H9 (cell line): ENCODE measurements at regions not wholly inside any gene's neighbourhood (a gene's known extent, or its start where the extent isn't known, plus 50 kb on each side); places are given as distances from the start of the nearest gene placed in this dataset.

ENCODE experiments used
- DNase-seq: peaks from one replicate; pipeline ENCODE4 v3.0.0-alpha.2; 2017
- H2AFZ ChIP-seq: one replicate; pipeline ENCODE4 v1.6.1; 2013; ENCODE audit warnings: mild to moderate bottlenecking, low read length, control low read depth, moderate library complexity
- H2AK5ac ChIP-seq: 2 replicates; pipeline ENCODE4 v1.6.1; 2013; ENCODE audit warnings: low read length, control low read depth, mixed read lengths; ENCODE audit not compliant: insufficient read length
- H2BK120ac ChIP-seq: one replicate; pipeline ENCODE4 v1.6.1; 2013; ENCODE audit warnings: low read depth, mild to moderate bottlenecking, low read length, control low read depth, inconsistent platforms; ENCODE audit not compliant: poor library complexity, severe bottlenecking
- H2BK12ac ChIP-seq: 2 replicates; pipeline ENCODE4 v1.6.1; 2013; ENCODE audit warnings: low read length, control low read depth, mixed read lengths, low read depth; ENCODE audit not compliant: insufficient read length
- H2BK15ac ChIP-seq: 2 replicates; pipeline ENCODE4 v1.6.1; 2013; ENCODE audit warnings: low read depth, low read length, control low read depth
- H2BK20ac ChIP-seq: one replicate; pipeline ENCODE4 v1.6.1; 2013; ENCODE audit warnings: low read depth, mild to moderate bottlenecking, low read length, control low read depth, inconsistent platforms; ENCODE audit not compliant: poor library complexity, severe bottlenecking
- H2BK5ac ChIP-seq: 2 replicates; pipeline ENCODE4 v1.6.1; 2013; ENCODE audit warnings: low read length, control low read depth, mixed read lengths; ENCODE audit not compliant: insufficient read length
- H3K14ac ChIP-seq: 2 replicates; pipeline ENCODE4 v1.6.1; 2013; ENCODE audit warnings: low read length, control low read depth; ENCODE audit not compliant: insufficient read depth
- H3K18ac ChIP-seq: 2 replicates; pipeline ENCODE4 v1.6.1; 2013; ENCODE audit warnings: low read depth, mild to moderate bottlenecking, mixed read lengths, low read length, control low read depth; ENCODE audit not compliant: insufficient read length
- H3K23ac ChIP-seq: 2 replicates; pipeline ENCODE4 v1.6.1; 2013; ENCODE audit warnings: low read length, control low read depth, mixed read lengths, low read depth; ENCODE audit not compliant: insufficient read length
- H3K23me2 ChIP-seq: 2 replicates; pipeline ENCODE4 v1.6.1; 2013; ENCODE audit warnings: low read depth, mild to moderate bottlenecking, mixed read lengths, low read length, control low read depth; ENCODE audit not compliant: insufficient read length, poor library complexity, severe bottlenecking
- H3K27ac ChIP-seq: 2 replicates; pipeline ENCODE4 v1.5.1; 2013; ENCODE audit warnings: low read length, control low read depth, mixed read lengths, low read depth; ENCODE audit not compliant: insufficient read length
- H3K27me3 ChIP-seq: 2 replicates; pipeline ENCODE4 v1.6.1; 2013; ENCODE audit warnings: low read length, control low read depth, inconsistent platforms; ENCODE audit not compliant: insufficient read depth
- H3K4ac ChIP-seq: 2 replicates; pipeline ENCODE4 v1.6.1; 2013; ENCODE audit warnings: low read depth, mild to moderate bottlenecking, control low read depth, inconsistent platforms, low read length, moderate library complexity
- H3K4me1 ChIP-seq: 2 replicates; pipeline ENCODE4 v1.6.1; 2013; ENCODE audit warnings: low read length, control low read depth, inconsistent platforms; ENCODE audit not compliant: insufficient read depth
- H3K4me2 ChIP-seq: 2 replicates; pipeline ENCODE4 v1.6.1; 2013; ENCODE audit warnings: low read length, control low read depth, mixed read lengths; ENCODE audit not compliant: insufficient read length, insufficient read depth
- H3K56ac ChIP-seq: 2 replicates; pipeline ENCODE4 v1.6.1; 2013; ENCODE audit warnings: low read depth, mild to moderate bottlenecking, mixed read lengths, low read length, control low read depth; ENCODE audit not compliant: insufficient read length
- H3K79me1 ChIP-seq: 2 replicates; pipeline ENCODE4 v1.6.1; 2013; ENCODE audit warnings: low read depth, mild to moderate bottlenecking, moderate library complexity, low read length, control low read depth, inconsistent platforms; ENCODE audit not compliant: insufficient read depth, poor library complexity, severe bottlenecking
- H3K79me2 ChIP-seq: 2 replicates; pipeline ENCODE4 v1.6.1; 2013; ENCODE audit warnings: low read length, control low read depth, inconsistent platforms; ENCODE audit not compliant: insufficient read depth
- H3K9ac ChIP-seq: 2 replicates; pipeline ENCODE4 v1.6.1; 2013; ENCODE audit warnings: low read length, control low read depth, mixed read lengths; ENCODE audit not compliant: insufficient read length; ENCODE audit errors: extremely low read depth
- H3K9me3 ChIP-seq: one replicate; pipeline ENCODE4 v1.6.1; 2013; ENCODE audit warnings: low read depth, low read length, inconsistent platforms; ENCODE audit not compliant: control insufficient read depth
- H3T11ph ChIP-seq: one replicate; pipeline ENCODE4 v1.6.1; 2013; ENCODE audit warnings: mild to moderate bottlenecking, low read length, control low read depth, inconsistent platforms
- H4K20me1 ChIP-seq: one replicate; pipeline ENCODE4 v1.6.1; 2013; ENCODE audit not compliant: control insufficient read depth, insufficient read length, insufficient read depth
- H4K5ac ChIP-seq: 2 replicates; pipeline ENCODE4 v1.6.1; 2013; ENCODE audit warnings: low read depth, mild to moderate bottlenecking, mixed read lengths, low read length, control low read depth; ENCODE audit not compliant: insufficient read length
- H4K8ac ChIP-seq: replicated peaks from 2 replicates; pipeline ENCODE4 v1.6.1; 2013; ENCODE audit warnings: low read length, control low read depth, mixed read lengths, low read depth; ENCODE audit not compliant: insufficient read length
- H4K91ac ChIP-seq: 2 replicates; pipeline ENCODE4 v1.6.1; 2013; ENCODE audit warnings: low read depth, mild to moderate bottlenecking, moderate library complexity, mixed read lengths, low read length, control low read depth; ENCODE audit not compliant: insufficient read length
- H3K27ac Mint-ChIP-seq, 3 experiments: 2 replicates in 2 of 3; 3 replicates in 1 of 3; pipeline ENCODE4 v1.8.0; 2020 to 2021; ENCODE audit warnings: mixed read lengths in 3 of 3, mild to moderate bottlenecking in 1 of 3, moderate library complexity in 1 of 3
- H3K27me3 Mint-ChIP-seq: 2 replicates; pipeline ENCODE4 v1.8.0; 2021; ENCODE audit warnings: low read depth, mild to moderate bottlenecking, moderate library complexity, mixed read lengths
- H3K36me3 Mint-ChIP-seq, 3 experiments: 2 replicates in 2 of 3; 3 replicates in 1 of 3; pipeline ENCODE4 v1.8.0; 2020 to 2021; ENCODE audit warnings: low read depth in 3 of 3, mixed read lengths in 3 of 3; ENCODE audit not compliant: insufficient read depth in 1 of 3
- H3K4me1 Mint-ChIP-seq, 2 experiments: 2 replicates each; pipeline ENCODE4 v1.8.0; 2020; ENCODE audit warnings: mixed read lengths in 2 of 2
- H3K4me3 Mint-ChIP-seq, 2 experiments: 2 replicates in 1 of 2; 3 replicates in 1 of 2; pipeline ENCODE4 v1.8.0; 2020 to 2021; ENCODE audit warnings: mild to moderate bottlenecking in 2 of 2, mixed read lengths in 2 of 2, moderate library complexity in 1 of 2
- H3K9me3 Mint-ChIP-seq, 2 experiments: 2 replicates in 1 of 2; 3 replicates in 1 of 2; pipeline ENCODE4 v1.8.0; 2020; ENCODE audit warnings: mild to moderate bottlenecking in 2 of 2, mixed read lengths in 2 of 2, moderate library complexity in 1 of 2
- WGBS: extraction: QIAGEN DNeasy Blood & Tissue Kit; methylation state at CpG from one replicate; pipeline ENCODE4 v1.1.7; 2013; ENCODE audit warnings: missing lambda C conversion rate, low lambda C conversion rate, mixed read lengths; ENCODE audit not compliant: insufficient read length; ENCODE audit errors: extremely low coverage; 5-methylcytosine and 5-hydroxymethylcytosine counted together
- TF ChIP-seq, protein P1 (sequence below): fragments of 200-600 bp; sonication (generic); conservative IDR thresholded peaks from 3 replicates; pipeline ENCODE4 v1.8.0; 2021; ENCODE audit warnings: antibody characterized with exemption, mild to moderate bottlenecking

DNA sequence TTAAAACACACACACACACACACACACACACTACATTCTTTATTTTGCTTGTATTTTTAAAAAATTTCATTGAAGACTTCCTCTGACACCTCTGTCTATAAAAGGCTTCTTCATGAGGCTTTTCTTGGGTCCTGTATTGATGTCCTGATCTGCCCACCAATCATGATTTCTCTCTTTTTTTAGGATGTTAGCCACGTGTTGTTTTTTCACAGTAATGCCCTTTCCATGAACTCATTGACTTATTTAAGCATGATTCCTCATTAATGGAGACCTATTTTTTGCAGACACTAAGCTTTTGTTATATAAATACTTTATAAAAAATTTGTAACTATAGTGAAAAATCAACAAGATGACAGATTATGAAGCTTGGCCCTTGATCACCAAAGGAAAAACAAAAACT, 173.8 kb upstream of the CNTNAP5 start:
- Histone ChIP-seq H3K27me3 (no peaks in the 10 kb centered on the region), H2BK5ac (no peak overlapping the region), H3K79me1 (no peaks in the 10 kb centered on the region), H3K23ac (no peak overlapping the region), H3K9me3 (no peaks in the 10 kb centered on the region), H4K5ac (no peak overlapping the region), H3K27ac (no peak overlapping the region), H2BK120ac (no peak overlapping the region), H4K91ac (no peak overlapping the region), H3K56ac (no peak overlapping the region), H3K14ac (no peak overlapping the region), H3T11ph (no peak overlapping the region), H3K4me2 (no peak overlapping the region), H2BK20ac (no peak overlapping the region), H2AK5ac (no peak overlapping the region), H3K9ac (no peak overlapping the region), H3K4ac (no peak overlapping the region), H3K23me2 (no peaks in the 10 kb centered on the region), H4K20me1 (no peaks in the 10 kb centered on the region), H3K4me1 (no peaks in the 10 kb centered on the region), H3K79me2 (no peaks in the 10 kb centered on the region), H2AFZ (no peak overlapping the region), H2BK15ac (no peak overlapping the region), H4K8ac (no peak overlapping the region), H2BK12ac (no peak overlapping the region), H3K18ac (no peak overlapping the region)
- Mint-ChIP-seq H3K4me1 (no peaks in the 10 kb centered on the region), H3K9me3 (peaks cover 16 to 20% of the 10 kb centered on the region in 2 experiments), H3K27ac (no peak overlapping the region), H3K4me3 (no peak overlapping the region), H3K27me3 (no peaks in the 10 kb centered on the region), H3K36me3 (peaks cover 6 to 14% (median 8%) of the 10 kb centered on the region in 3 experiments; a peak in 5 of 7 replicates)
- TF ChIP-seq, protein P1, sequence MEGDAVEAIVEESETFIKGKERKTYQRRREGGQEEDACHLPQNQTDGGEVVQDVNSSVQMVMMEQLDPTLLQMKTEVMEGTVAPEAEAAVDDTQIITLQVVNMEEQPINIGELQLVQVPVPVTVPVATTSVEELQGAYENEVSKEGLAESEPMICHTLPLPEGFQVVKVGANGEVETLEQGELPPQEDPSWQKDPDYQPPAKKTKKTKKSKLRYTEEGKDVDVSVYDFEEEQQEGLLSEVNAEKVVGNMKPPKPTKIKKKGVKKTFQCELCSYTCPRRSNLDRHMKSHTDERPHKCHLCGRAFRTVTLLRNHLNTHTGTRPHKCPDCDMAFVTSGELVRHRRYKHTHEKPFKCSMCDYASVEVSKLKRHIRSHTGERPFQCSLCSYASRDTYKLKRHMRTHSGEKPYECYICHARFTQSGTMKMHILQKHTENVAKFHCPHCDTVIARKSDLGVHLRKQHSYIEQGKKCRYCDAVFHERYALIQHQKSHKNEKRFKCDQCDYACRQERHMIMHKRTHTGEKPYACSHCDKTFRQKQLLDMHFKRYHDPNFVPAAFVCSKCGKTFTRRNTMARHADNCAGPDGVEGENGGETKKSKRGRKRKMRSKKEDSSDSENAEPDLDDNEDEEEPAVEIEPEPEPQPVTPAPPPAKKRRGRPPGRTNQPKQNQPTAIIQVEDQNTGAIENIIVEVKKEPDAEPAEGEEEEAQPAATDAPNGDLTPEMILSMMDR = no peak
- WGBS = no CpG with 5 or more reads among the region's 1 CpG
- no peak for DNase-seq
